Cardiac septum (tissue), 1 donor: ENCODE measurements at regions not wholly inside any gene's neighbourhood (a gene's known extent, or its start where the extent isn't known, plus 50 kb on each side); places are given as distances from the start of the nearest gene placed in this dataset.

ENCODE experiments used
- DNase-seq: peaks from one replicate; pipeline ENCODE4 v3.0.0-alpha.2; 2020; ENCODE audit warnings: low spot score
- intact Hi-C: fragments of 100-400 bp; cut with DNase I; formaldehyde crosslinking; loops from one replicate; pipeline ENCODE4 v1.14.0; 2022
- donor health status: DM: no; HTN: no; CAD: no.

DNA sequence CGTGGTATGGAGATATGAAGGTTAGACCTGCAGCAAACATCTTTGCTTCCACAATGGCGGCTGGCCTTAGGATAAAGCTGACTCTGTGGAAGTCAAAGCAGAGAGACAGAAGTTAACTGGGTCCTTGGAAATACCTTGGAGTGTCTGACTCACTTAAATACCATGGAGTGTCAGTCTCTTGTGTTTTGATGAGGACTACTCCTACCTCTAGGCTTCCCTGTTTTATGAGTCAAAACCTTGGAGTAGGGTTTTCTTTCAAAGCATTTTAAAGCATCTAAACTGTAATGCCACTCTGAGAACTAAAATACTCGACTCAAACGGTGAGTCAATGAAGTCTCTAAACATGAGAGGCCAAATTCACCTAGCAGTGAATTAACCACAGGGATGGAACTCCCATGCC, 329.1 kb downstream of the SAMD5 start:
- intact Hi-C loops, result no loop called here
- DNase-seq, result no peak

- no peak for DNase-seq
- intact Hi-C loops, result no loop called here
Observed at GRCh38 chr6:147839708-147840610, 331.5 kb downstream of the SAMD5 start.

DNA sequence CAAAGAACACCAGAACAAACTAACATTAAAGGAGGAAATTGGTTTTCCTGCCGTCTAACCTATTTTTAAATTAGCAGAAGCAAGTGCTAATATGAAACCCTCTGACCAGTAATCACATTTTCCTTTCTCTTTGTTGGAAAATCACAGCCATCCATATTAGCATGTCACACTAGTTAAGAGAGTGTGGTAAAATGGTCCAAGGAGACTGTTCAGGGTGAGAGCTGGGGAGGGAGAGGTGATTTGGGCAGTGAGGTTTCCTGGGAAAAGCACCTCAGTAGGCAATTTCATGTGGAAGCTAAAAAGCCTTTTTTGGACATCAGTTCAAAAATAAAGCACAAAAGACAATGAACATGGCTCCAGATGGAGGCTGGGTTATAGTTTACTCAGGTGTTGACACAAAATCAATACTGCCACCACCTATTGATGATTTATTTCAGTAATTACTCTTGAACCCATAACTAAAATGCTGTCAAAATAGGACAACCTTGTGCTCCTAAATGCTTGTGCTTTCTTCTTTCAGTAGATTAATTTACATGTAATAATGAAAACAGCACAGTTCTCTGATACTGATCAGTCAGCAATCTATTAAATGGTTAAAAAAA, 333.2 kb downstream of the SAMD5 start:
- intact Hi-C loops, result no loop called here

GRCh38 chr6:147849401-147850330, 341.2 kb downstream of the SAMD5 start:
- intact Hi-C loops, result no loop called here
- no peak for DNase-seq

More for the DNA sequence above, 333.2 kb downstream of the SAMD5 start:
- no peak for DNase-seq

DNA sequence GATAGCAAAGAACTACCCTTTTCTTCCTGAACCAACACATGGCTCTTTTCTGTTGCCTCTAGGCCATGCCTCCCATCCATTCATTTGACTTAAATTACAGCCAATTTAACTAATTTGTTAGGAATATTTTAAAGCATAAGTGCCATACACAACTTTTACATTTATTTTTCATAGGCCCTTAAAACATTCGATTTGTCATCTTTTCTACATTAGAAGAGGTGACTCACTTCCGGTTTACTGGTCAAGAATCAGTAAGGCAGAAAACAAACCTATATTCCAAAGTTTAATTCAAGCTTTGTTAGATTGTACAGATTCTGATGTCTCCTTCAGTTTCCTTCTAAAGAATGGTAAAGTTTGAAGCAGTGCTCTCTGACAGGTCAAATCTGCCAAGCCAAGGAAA, 344.3 kb downstream of the SAMD5 start:
- intact Hi-C loops, result no loop called here
- DNase-seq, result no peak

- intact Hi-C loops, result no loop called here
- DNase-seq, result no peak
Observed at GRCh38 chr6:147853574-147853973, 345.1 kb downstream of the SAMD5 start.

GRCh38 chr6:147855803-147856482, 347.5 kb downstream of the SAMD5 start:
- intact Hi-C loops, result no loop called here
- no peak for DNase-seq

DNA sequence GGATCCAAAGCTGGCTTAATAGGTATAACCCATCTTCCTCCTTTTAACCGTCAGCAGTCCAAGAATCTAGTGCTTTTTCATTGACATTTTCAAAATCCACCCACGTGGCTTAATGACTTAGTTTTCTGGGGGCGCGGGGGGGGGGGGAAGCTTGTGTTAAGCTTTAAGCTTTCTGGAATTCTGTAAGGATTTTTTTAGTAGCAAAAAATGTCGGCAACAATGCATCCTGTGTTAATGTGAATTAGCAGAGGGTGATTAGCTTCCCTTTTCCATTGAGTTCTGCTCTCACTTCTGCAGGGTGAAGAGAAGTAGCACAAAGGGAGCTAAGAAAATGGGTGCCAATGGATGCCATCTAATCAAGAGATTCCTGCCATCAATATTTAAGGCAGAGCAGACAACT, 348.2 kb downstream of the SAMD5 start:
- no peak for DNase-seq
- intact Hi-C loops, result no loop called here

DNA sequence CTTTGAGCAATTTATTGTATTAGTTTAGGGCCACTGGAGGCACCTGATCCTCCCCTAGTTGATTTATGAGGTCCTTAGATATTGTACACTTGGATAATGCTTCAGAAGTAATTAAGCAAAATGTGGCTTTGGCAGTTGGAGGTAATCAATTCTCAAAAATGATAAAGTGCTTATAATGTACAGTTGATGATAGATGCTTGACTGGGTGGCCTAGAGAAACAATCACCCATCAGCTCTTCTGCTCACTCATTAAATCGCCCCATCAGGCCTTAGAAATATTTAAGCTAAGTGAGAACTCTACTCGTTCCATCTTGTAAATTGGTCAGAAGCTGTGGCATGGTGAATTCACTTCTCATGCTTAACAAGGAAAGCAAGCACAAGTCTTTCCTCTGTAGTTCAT, 349.9 kb downstream of the SAMD5 start:
- DNase-seq, result no peak
- intact Hi-C loops, result no loop called here

DNA sequence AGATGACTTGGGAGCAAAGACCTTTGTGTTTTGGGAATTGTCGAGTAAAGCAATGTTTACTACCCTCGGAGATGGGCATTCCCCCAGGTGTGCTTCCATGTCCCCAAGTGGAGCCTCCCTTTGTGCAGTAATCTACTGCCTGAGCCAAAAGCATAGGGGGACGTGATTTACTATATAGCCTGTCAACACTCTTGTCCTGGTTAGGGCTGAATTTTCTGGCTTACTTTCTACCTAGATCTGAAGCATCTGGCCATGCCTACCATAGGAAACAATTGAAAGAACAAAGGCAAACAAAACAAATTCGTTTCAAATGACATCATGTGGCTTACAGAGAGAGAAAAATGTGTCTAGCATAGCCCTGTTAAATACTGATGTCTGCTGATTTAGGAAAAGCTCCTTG, 350.6 kb downstream of the SAMD5 start:
- no peak for DNase-seq
- intact Hi-C loops, result no loop called here

GRCh38 chr6:147861696-147862095, 353.2 kb downstream of the SAMD5 start:
- DNase-seq, result no peak
- intact Hi-C loops, result no loop called here

DNA sequence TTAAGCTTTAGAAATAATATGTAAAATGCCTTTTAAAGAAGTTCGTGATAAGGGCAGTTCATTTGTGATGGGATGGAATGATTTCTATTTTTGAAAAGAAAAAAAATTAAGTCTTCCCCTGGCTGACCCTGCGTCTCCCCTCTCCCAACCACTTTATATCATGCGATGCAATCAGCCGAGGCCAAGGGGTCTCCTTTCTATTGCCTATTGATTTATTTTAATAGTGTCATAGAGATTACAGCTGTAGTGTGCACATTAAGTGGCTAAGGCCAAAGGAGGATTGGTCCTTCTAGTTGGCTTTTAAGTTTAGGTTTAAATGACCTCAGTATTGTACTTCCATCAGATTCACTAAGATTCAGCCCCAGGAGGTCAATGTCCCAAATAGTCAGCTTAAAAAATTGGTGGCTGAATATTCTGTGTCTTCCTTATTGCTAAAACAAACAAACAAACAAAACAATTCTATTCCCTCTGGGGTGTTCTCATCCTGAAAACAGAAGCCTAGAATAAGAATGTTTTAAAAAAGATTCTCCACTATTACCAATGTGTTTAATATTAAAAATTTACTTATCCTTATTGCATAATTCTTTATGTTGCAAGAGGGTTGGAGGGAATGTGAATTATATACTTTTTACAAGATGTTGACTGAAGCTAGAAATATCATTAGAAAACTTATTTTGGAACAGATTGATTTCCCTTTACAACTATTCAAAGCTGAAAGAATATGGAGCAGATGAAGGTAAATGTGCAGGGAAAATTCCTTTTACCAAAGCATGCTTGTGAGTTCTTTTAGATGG, 359.1 kb downstream of the SAMD5 start:
- no peak for DNase-seq
- intact Hi-C loops, result no loop called here

DNA sequence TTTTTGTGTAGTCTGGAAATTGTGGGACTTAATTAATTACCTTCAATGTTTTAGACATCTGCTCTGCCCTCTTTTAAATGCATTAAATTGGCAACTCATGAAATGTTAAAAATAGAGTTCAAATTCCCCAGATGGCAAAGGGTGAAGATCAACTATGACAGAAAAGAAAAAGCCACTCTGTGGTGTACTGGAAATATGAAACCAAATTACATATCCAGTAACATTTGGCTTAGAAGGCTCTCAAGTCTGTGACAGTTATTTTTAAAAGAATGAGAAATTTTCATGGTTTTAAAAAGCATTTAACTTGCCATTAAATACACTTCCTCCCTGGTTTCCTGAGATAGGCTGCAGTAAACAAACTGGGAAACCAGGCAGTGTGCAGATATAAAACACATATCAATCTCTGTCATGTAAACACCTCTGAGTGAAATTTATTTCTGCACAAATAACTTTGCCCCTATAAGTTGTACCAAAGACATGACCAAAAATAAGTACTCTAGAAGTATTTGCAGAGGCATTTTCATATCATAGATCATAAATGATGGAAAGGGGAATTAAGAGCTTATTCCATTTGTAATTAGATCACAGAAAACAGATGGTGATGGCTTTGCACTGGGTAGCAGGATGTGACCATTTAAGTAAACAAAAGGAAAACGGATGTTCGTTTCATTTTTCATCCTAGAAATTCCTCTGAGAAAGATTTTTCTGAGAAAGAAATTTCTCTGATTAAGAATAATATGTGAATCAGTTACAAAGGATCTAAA, 360.1 kb downstream of the SAMD5 start:
- no peak for DNase-seq
- intact Hi-C loops, result no loop called here

- intact Hi-C loops, result no loop called here
- DNase-seq, result no peak
Observed at GRCh38 chr6:147869201-147869600, 360.7 kb downstream of the SAMD5 start.

DNA sequence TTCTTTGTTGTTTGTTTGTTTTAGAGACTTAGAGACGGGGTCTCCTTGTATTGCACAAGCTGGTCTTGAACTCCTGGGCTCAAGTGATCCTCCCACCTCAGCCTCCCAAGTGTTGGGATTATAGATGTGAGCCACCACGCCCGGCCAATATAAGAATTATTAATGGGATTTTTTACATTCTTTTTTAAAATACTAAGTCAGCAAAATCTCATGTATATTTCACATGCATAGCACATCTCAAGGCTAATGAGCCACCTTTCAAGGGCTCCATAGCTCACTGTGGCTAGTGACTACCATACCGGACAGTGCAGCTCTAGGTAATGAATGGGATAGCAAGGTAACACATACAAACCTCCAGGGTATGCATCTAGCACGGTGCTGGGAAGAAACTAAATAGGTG, 361.4 kb downstream of the SAMD5 start:
- intact Hi-C loops, result no loop called here

DNA sequence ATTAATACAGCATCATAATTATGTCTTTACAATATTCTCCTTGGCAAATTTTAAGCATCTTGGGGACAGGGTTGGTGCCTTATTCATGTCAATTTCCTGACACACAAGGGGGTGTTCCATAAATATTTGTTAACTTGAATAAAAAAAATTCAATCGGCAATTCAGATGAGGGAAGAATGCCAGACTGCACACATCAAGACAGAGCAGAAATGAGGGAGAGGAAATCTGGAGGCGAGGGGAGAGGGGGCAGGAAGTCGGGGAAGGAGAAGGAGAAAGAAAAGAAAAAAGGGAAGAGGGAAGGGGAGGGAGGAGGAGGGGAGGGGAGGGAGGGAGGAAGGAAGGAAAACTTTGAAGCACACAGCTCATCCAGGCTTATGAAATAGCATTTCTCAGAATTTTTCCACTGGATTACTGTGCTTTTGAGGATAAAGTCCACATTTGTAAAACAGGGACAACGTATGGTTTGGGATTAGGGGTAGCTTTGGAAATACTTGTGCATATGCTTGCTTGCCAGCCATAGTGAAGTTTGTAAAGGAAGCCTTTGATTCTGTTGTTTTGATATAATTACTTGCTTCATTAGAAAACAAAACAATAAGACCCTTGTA, 362.1 kb downstream of the SAMD5 start:
- intact Hi-C loops, result no loop called here
- no peak for DNase-seq

More for the DNA sequence above, 361.4 kb downstream of the SAMD5 start:
- DNase-seq, result no peak

- intact Hi-C loops, result no loop called here
- no peak for DNase-seq
Observed at GRCh38 chr6:147872002-147872401, 363.5 kb downstream of the SAMD5 start.

DNA sequence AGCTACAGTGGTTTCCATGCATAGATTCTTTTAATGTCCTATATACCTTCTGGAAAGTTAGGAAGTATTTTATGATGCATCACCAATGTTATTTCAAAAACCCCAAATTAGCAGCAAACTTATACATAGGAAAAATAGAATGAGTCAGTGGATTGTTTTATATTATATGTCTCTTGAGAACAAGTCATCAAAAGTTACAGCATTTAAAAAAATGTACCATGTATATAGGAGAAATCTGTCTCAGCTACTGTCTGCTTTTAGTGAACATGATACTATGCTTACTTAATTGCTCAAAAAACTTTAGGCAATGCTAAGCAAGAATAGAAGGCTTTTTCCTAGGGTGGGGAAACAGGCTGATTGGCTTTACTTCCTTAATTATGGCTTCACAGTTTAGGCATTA, 365.3 kb downstream of the SAMD5 start:
- intact Hi-C loops, result no loop called here
- DNase-seq, result no peak
